ENCODE measurements at regions not wholly inside any gene's neighbourhood (a gene's known extent, or its start where the extent isn't known, plus 50 kb on each side); places are given as distances from the start of the nearest gene placed in this dataset.
A peak's percentile ranks its signal among the peaks of the same experiment; 100 is the strongest.
"Not testable (repeated sequence)": the region's sequence is repeated elsewhere in the genome, so short reads cannot be mapped to it uniquely, and the experiment has no call there.

- DNase-seq (ENCODE audit: low read depth), result no peak
These were observed 1233.3 kb upstream of the PABPC4L start for GRCh38 chr4:135434936-135435335.

- DNase-seq (ENCODE audit: low read depth), result no peak
These were observed 1227.9 kb upstream of the PABPC4L start for GRCh38 chr4:135429528-135429927.

- DNase-seq (ENCODE audit: low read depth), result no peak
These were observed 1216.8 kb upstream of the PABPC4L start for GRCh38 chr4:135418353-135418752.

GRCh38 chr4:135412213-135412612 lies 1210.6 kb upstream of the PABPC4L start:
- DNase-seq (ENCODE audit: low read depth), result no peak

GRCh38 chr4:135411251-135411650 lies 1209.7 kb upstream of the PABPC4L start:
- DNase-seq (ENCODE audit: low read depth), result no peak

- not testable (repeated sequence) for DNase-seq (ENCODE audit: low read depth)
These were observed 1207.7 kb upstream of the PABPC4L start for GRCh38 chr4:135409261-135409660.

GRCh38 chr4:135408109-135408508 lies 1206.5 kb upstream of the PABPC4L start:
- no peak for DNase-seq (ENCODE audit: low read depth)

GRCh38 chr4:135406597-135406996 lies 1205.0 kb upstream of the PABPC4L start:
- DNase-seq (ENCODE audit: low read depth), result not testable (repeated sequence)

GRCh38 chr4:135385830-135386581 lies 1184.4 kb upstream of the PABPC4L start:
- no peak for DNase-seq (ENCODE audit: low read depth)

- DNase-seq (ENCODE audit: low read depth), result no peak
These were observed 1182.0 kb upstream of the PABPC4L start for GRCh38 chr4:135383356-135384288.

GRCh38 chr4:135382280-135382959 lies 1180.8 kb upstream of the PABPC4L start:
- DNase-seq (ENCODE audit: low read depth), result no peak

- DNase-seq (ENCODE audit: low read depth), result no peak
These were observed 1170.5 kb upstream of the PABPC4L start for GRCh38 chr4:135372131-135372530.

- no peak for DNase-seq (ENCODE audit: low read depth)
These were observed 1169.5 kb upstream of the PABPC4L start for GRCh38 chr4:135371137-135371536.

GRCh38 chr4:135368831-135369230 lies 1167.2 kb upstream of the PABPC4L start:
- DNase-seq (ENCODE audit: low read depth), result no peak

- peak; percentile 15 for DNase-seq (ENCODE audit: low read depth)
These were observed 1163.5 kb upstream of the PABPC4L start for GRCh38 chr4:135365065-135365464.

GRCh38 chr4:135359128-135359527 lies 1157.5 kb upstream of the PABPC4L start:
- no peak for DNase-seq (ENCODE audit: low read depth)

- DNase-seq (ENCODE audit: low read depth), result no peak
These were observed 1155.5 kb upstream of the PABPC4L start for GRCh38 chr4:135357091-135357490.

- peak; percentile 11 for DNase-seq (ENCODE audit: low read depth)
These were observed 1153.3 kb upstream of the PABPC4L start for GRCh38 chr4:135354876-135355275.

GRCh38 chr4:135353008-135353407 lies 1151.4 kb upstream of the PABPC4L start:
- DNase-seq (ENCODE audit: low read depth), result no peak

- no peak for DNase-seq (ENCODE audit: low read depth)
These were observed 1142.9 kb upstream of the PABPC4L start for GRCh38 chr4:135344492-135344891.

- peak; percentile 1 for DNase-seq (ENCODE audit: low read depth)
These were observed 1136.6 kb upstream of the PABPC4L start for GRCh38 chr4:135338181-135338580.

GRCh38 chr4:135325264-135325663 lies 1123.7 kb upstream of the PABPC4L start:
- DNase-seq (ENCODE audit: low read depth), result no peak

Data from non-pigmented ciliary epithelial cell (primary cell).